ENCODE measurements at regions not wholly inside any gene's neighbourhood (a gene's known extent, or its start where the extent isn't known, plus 50 kb on each side); places are given as distances from the start of the nearest gene placed in this dataset.
"Not testable (repeated sequence)": the region's sequence is repeated elsewhere in the genome, so short reads cannot be mapped to it uniquely, and the experiment has no call there.

DNA sequence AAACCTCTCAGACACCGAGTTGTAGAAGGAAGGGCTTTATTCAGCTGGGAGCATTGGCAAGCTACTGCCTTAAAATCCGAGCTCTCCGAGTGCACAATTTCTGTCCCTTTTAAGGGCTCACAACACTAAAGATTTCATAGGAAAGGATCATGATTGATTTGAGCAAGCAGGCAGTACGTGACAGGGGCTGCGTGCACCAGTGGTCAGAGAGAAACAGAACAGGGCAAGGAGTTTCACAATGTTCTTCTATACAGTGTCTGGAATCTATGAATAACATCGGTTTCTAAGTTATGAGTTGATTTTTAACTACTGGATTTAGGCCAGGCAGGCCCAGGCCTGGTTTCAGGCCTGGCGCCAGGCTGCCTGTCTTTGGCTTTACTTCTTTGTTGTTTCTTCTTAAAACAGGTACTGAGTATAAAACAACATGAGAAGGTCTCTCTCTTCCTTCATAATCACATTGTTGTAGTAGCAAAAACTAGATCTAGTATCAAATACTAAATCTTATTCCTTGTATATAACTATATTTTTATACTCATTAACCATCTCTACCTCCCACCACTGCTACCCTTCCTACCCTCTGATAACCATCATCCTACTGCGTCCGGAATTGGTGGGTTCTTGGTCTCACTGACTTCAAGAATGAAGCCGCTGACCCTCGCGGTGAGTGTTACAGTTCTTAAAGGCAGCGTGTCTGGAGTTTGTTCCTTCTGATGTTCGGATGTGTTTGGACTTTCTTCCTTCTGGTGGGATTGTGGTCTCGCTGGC is 1212.5 kb downstream of the OTOL1 start:
- not testable (repeated sequence) for TF ChIP-seq MYC (IDR thresholded peaks at IDR 0.05; ENCODE audit: borderline replicate concordance, low read length); FOSL2 (IDR thresholded peaks at IDR 0.05); FOSL2 (CRISPR knock-in tag; IDR thresholded peaks at IDR 0.05); HDAC2 (IDR thresholded peaks at IDR 0.05); RFX5 (IDR thresholded peaks at IDR 0.05); ESRRA (IDR thresholded peaks at IDR 0.05; ENCODE audit: borderline replicate concordance, low read length); RARB (CRISPR knock-in tag; IDR thresholded peaks at IDR 0.05); KDM5A (IDR thresholded peaks at IDR 0.05)
- TF ChIP-seq, protein P1, sequence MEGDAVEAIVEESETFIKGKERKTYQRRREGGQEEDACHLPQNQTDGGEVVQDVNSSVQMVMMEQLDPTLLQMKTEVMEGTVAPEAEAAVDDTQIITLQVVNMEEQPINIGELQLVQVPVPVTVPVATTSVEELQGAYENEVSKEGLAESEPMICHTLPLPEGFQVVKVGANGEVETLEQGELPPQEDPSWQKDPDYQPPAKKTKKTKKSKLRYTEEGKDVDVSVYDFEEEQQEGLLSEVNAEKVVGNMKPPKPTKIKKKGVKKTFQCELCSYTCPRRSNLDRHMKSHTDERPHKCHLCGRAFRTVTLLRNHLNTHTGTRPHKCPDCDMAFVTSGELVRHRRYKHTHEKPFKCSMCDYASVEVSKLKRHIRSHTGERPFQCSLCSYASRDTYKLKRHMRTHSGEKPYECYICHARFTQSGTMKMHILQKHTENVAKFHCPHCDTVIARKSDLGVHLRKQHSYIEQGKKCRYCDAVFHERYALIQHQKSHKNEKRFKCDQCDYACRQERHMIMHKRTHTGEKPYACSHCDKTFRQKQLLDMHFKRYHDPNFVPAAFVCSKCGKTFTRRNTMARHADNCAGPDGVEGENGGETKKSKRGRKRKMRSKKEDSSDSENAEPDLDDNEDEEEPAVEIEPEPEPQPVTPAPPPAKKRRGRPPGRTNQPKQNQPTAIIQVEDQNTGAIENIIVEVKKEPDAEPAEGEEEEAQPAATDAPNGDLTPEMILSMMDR (IDR thresholded peaks at IDR 0.05): not testable (repeated sequence)
- TF ChIP-seq CEBPB (IDR thresholded peaks at IDR 0.05): peak; percentile 39 to 73; a peak in 3 of 4 replicates

Measured in A549 (cell line).